GM23338 (cell line): ENCODE measurements at regions not wholly inside any gene's neighbourhood (a gene's known extent, or its start where the extent isn't known, plus 50 kb on each side); places are given as distances from the start of the nearest gene placed in this dataset.

Experiments used
- ATAC-seq: fragments of 200-7000 bp; cut with Tn5 transposase; 3 replicates; pipeline ENCODE4 v1.9.1; 2020
- DNase-seq: peaks from one replicate; pipeline ENCODE4 v3.0.0-alpha.2; 2015; ENCODE audit warnings: low spot score
- H2AFZ ChIP-seq: fragments of 200-600 bp; sonication (generic); 2 replicates; pipeline ENCODE4 v1.8.0; 2016; ENCODE audit warnings: antibody characterized with exemption, mild to moderate bottlenecking, moderate library complexity
- H3F3A ChIP-seq: fragments of 200-600 bp; sonication (generic); replicated peaks from 2 replicates; pipeline ENCODE4 v1.8.0; 2017; ENCODE audit warnings: antibody characterized with exemption, mixed run types, low read depth
- H3K27ac ChIP-seq: fragments of 200-600 bp; sonication (generic); 2 replicates; pipeline ENCODE4 v1.6.1; 2016; ENCODE audit warnings: low read depth
- H3K27me3 ChIP-seq: fragments of 200-600 bp; sonication (generic); 2 replicates; pipeline ENCODE4 v1.8.0; 2016; ENCODE audit warnings: mild to moderate bottlenecking, mixed run types, moderate library complexity; ENCODE audit not compliant: insufficient read depth
- H3K36me3 ChIP-seq: fragments of 200-600 bp; sonication (generic); 2 replicates; pipeline ENCODE4 v1.8.0; 2016; ENCODE audit warnings: mild to moderate bottlenecking; ENCODE audit not compliant: insufficient read depth
- H3K4me1 ChIP-seq: fragments of 200-600 bp; sonication (generic); 2 replicates; pipeline ENCODE4 v1.8.0; 2016; ENCODE audit warnings: mild to moderate bottlenecking, moderate library complexity; ENCODE audit not compliant: insufficient read depth
- H3K4me2 ChIP-seq: fragments of 200-600 bp; sonication (generic); 2 replicates; pipeline ENCODE4 v1.7.1; 2017; ENCODE audit warnings: mixed run types
- H3K4me3 ChIP-seq: fragments of 200-600 bp; sonication (generic); 2 replicates; pipeline ENCODE4 v1.6.1; 2016; ENCODE audit warnings: mixed run types
- H3K79me2 ChIP-seq: fragments of 200-600 bp; sonication (generic); replicated peaks from 2 replicates; pipeline ENCODE4 v1.8.0; 2017; ENCODE audit warnings: mild to moderate bottlenecking; ENCODE audit not compliant: insufficient read depth
- H3K9me2 ChIP-seq: fragments of 200-600 bp; sonication (generic); 2 replicates; pipeline ENCODE4 v1.8.0; 2017; ENCODE audit not compliant: insufficient read depth
- H4K20me1 ChIP-seq: fragments of 200-600 bp; sonication (generic); replicated peaks from 2 replicates; pipeline ENCODE4 v1.8.0; 2017; ENCODE audit warnings: mild to moderate bottlenecking; ENCODE audit not compliant: insufficient read depth
- H3K27ac Mint-ChIP-seq: 2 replicates; pipeline ENCODE4 v1.8.0; 2020; ENCODE audit warnings: inconsistent platforms, mild to moderate bottlenecking, moderate library complexity, mixed read lengths
- H3K27me3 Mint-ChIP-seq: 3 replicates; pipeline ENCODE4 v1.8.0; 2022; ENCODE audit warnings: low read depth, mild to moderate bottlenecking, moderate library complexity, mixed read lengths, inconsistent platforms; ENCODE audit not compliant: insufficient read depth, poor library complexity
- H3K36me3 Mint-ChIP-seq: 3 replicates; pipeline ENCODE4 v1.8.0; 2021; ENCODE audit warnings: low read depth, mild to moderate bottlenecking, inconsistent platforms, moderate library complexity, mixed read lengths
- H3K4me1 Mint-ChIP-seq: 3 replicates; pipeline ENCODE4 v1.8.0; 2020; ENCODE audit warnings: mild to moderate bottlenecking, inconsistent platforms, mixed read lengths
- H3K4me3 Mint-ChIP-seq: 3 replicates; pipeline ENCODE4 v1.8.0; 2021; ENCODE audit warnings: moderate library complexity, mild to moderate bottlenecking, inconsistent platforms, mixed read lengths
- H3K9me3 Mint-ChIP-seq: 3 replicates; pipeline ENCODE4 v1.8.0; 2020; ENCODE audit warnings: moderate library complexity, mild to moderate bottlenecking, inconsistent platforms, mixed read lengths
- CREB1 ChIP-seq: fragments of 250-450 bp; sonication (Bioruptor Pico); IDR thresholded peaks from 2 replicates; pipeline ENCODE4 v1.5.0; 2020; ENCODE audit warnings: low read depth, mild to moderate bottlenecking, moderate library complexity
- EZH2 ChIP-seq: fragments of 200-600 bp; sonication (generic); IDR thresholded peaks from one replicate; pipeline ENCODE4 v1.8.0; 2017; ENCODE audit warnings: antibody characterized with exemption, mild to moderate bottlenecking, low read depth; ENCODE audit not compliant: unreplicated experiment
- EZH2phosphoT487 ChIP-seq: fragments of 200-600 bp; sonication (generic); IDR thresholded peaks from one replicate; pipeline ENCODE4 v1.8.1; 2018; ENCODE audit warnings: antibody characterized with exemption; ENCODE audit not compliant: unreplicated experiment
- POLR2AphosphoS5 ChIP-seq: IDR thresholded peaks from 2 replicates; pipeline ENCODE4 v1.6.1; 2016; ENCODE audit warnings: antibody characterized with exemption, low read depth
- REST ChIP-seq: IDR thresholded peaks from one replicate; pipeline ENCODE4 v1.6.1; 2018; ENCODE audit warnings: antibody characterized with exemption; ENCODE audit not compliant: unreplicated experiment
- ZNF114 ChIP-seq: fragments of 250-450 bp; sonication (Bioruptor Pico); IDR thresholded peaks from 2 replicates; pipeline ENCODE4 v1.5.0; 2020; ENCODE audit warnings: mild to moderate bottlenecking, moderate library complexity
- ZNF331 ChIP-seq: fragments of 250-450 bp; sonication (Bioruptor Pico); IDR thresholded peaks from 2 replicates; pipeline ENCODE4 v1.5.0; 2020; ENCODE audit warnings: low read depth, mild to moderate bottlenecking, moderate library complexity
- TF ChIP-seq, protein P1 (sequence below): fragments of 250-450 bp; sonication (Bioruptor Pico); IDR thresholded peaks from 2 replicates; pipeline ENCODE4 v1.5.0; 2020; ENCODE audit warnings: mild to moderate bottlenecking, moderate library complexity

DNA sequence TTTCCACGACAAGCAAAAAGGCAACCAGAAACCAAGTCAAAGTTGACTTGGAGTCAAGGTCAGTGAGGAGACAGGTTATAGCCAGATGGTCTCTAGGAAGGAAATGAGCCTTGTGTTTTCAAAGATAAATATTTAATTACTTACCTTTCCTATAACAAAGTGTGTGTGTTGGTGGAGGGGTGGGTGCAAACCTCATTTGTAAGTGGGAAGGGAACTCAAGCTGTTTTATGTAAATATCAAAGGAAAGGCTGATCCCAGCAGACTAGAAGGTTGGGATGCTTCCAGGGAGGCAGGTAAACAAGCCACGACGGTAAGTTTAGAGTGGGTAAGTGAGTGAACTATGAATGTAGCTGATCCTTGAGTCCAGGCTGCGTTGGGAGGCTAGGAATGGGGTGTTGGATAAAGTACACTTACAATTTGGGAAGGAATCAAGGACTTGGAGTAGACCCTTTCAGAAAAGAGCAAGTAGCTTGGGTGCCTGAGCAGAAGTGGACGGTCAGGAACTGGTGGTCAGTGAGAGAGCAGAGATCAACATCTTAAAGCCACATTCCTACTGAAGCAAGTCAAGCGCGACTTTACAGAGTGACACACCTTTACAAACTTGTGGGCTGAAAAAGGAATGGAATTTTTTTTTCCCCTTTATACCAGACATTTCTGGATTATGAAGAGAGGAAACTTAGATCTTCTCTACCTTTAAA lies 82.0 kb upstream of the TBL1XR1 start:
- TF ChIP-seq REST (no peak), ZNF114 (no peak), CREB1 (CRISPR knock-in tag) (no peak), EZH2phosphoT487 (no peak), POLR2AphosphoS5 (no peak), ZNF331 (CRISPR knock-in tag) (no peak), EZH2 (no peak)
- TF ChIP-seq, protein P1, sequence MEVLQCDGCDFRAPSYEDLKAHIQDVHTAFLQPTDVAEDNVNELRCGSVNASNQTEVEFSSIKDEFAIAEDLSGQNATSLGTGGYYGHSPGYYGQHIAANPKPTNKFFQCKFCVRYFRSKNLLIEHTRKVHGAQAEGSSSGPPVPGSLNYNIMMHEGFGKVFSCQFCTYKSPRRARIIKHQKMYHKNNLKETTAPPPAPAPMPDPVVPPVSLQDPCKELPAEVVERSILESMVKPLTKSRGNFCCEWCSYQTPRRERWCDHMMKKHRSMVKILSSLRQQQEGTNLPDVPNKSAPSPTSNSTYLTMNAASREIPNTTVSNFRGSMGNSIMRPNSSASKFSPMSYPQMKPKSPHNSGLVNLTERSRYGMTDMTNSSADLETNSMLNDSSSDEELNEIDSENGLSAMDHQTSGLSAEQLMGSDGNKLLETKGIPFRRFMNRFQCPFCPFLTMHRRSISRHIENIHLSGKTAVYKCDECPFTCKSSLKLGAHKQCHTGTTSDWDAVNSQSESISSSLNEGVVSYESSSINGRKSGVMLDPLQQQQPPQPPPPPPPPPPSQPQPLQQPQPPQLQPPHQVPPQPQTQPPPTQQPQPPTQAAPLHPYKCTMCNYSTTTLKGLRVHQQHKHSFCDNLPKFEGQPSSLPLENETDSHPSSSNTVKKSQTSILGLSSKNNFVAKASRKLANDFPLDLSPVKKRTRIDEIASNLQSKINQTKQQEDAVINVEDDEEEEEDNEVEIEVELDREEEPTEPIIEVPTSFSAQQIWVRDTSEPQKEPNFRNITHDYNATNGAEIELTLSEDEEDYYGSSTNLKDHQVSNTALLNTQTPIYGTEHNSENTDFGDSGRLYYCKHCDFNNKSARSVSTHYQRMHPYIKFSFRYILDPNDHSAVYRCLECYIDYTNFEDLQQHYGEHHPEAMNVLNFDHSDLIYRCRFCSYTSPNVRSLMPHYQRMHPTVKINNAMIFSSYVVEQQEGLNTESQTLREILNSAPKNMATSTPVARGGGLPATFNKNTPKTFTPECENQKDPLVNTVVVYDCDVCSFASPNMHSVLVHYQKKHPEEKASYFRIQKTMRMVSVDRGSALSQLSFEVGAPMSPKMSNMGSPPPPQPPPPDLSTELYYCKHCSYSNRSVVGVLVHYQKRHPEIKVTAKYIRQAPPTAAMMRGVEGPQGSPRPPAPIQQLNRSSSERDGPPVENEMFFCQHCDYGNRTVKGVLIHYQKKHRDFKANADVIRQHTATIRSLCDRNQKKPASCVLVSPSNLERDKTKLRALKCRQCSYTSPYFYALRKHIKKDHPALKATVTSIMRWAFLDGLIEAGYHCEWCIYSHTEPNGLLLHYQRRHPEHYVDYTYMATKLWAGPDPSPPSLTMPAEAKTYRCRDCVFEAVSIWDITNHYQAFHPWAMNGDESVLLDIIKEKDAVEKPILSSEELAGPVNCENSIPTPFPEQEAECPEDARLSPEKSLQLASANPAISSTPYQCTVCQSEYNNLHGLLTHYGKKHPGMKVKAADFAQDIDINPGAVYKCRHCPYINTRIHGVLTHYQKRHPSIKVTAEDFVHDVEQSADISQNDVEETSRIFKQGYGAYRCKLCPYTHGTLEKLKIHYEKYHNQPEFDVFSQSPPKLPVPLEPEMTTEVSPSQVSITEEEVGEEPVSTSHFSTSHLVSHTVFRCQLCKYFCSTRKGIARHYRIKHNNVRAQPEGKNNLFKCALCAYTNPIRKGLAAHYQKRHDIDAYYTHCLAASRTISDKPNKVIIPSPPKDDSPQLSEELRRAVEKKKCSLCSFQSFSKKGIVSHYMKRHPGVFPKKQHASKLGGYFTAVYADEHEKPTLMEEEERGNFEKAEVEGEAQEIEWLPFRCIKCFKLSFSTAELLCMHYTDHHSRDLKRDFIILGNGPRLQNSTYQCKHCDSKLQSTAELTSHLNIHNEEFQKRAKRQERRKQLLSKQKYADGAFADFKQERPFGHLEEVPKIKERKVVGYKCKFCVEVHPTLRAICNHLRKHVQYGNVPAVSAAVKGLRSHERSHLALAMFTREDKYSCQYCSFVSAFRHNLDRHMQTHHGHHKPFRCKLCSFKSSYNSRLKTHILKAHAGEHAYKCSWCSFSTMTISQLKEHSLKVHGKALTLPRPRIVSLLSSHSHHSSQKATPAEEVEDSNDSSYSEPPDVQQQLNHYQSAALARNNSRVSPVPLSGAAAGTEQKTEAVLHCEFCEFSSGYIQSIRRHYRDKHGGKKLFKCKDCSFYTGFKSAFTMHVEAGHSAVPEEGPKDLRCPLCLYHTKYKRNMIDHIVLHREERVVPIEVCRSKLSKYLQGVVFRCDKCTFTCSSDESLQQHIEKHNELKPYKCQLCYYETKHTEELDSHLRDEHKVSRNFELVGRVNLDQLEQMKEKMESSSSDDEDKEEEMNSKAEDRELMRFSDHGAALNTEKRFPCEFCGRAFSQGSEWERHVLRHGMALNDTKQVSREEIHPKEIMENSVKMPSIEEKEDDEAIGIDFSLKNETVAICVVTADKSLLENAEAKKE, result no peak
- ATAC-seq (peak; percentile 61), DNase-seq (peak; percentile 34)
- Histone ChIP-seq H3K4me2 (peak overlapping the region; percentile 40), H3K27ac (no peak overlapping the region), H3K36me3 (no peaks in the 10 kb centered on the region; the same call in 1 of the 2 replicates), H3K79me2 (no peaks in the 10 kb centered on the region), H3K9me2 (no peaks in the 10 kb centered on the region; the same call in 1 of the 2 replicates), H3F3A (no peaks in the 10 kb centered on the region), H2AFZ (peak overlapping the region; percentile 60; the same call in 1 of the 2 replicates), H4K20me1 (no peaks in the 10 kb centered on the region), H3K27me3 (no peaks in the 10 kb centered on the region), H3K4me3 (no peak overlapping the region), H3K4me1 (peaks cover 48% of the 10 kb centered on the region)
- peaks cover 5% of the 10 kb centered on the region; the same call in 2 of the 3 replicates for H3K9me3 Mint-ChIP-seq
- H3K36me3 Mint-ChIP-seq, result no peaks in the 10 kb centered on the region; the same call in 2 of the 3 replicates
- peak overlapping the region; percentile 78 for H3K27ac Mint-ChIP-seq
- peaks cover 8% of the 10 kb centered on the region for H3K27me3 Mint-ChIP-seq
- peaks cover 45% of the 10 kb centered on the region for H3K4me1 Mint-ChIP-seq
- no peak overlapping the region for H3K4me3 Mint-ChIP-seq
